ENCODE measurements at regions not wholly inside any gene's neighbourhood (a gene's known extent, or its start where the extent isn't known, plus 50 kb on each side); places are given as distances from the start of the nearest gene placed in this dataset.

- Histone ChIP-seq H4K20me1 (replicated peaks; ENCODE audit: control insufficient read depth, insufficient read depth, low read length) (no peaks in the 10 kb centered on the region), H3K79me2 (ENCODE audit: control insufficient read depth, insufficient read depth, low read length) (no peaks in the 10 kb centered on the region), H3K4me3 (no peak overlapping the region), H2AFZ (ENCODE audit: low read depth, low read length) (no peak overlapping the region), H3K9ac (ENCODE audit: insufficient read depth in 1 of 2, low read depth in 2 of 2, low read length in 2 of 2) (no peak overlapping the region), H3K27me3 (ENCODE audit: control insufficient read depth in 2 of 2, insufficient read depth in 2 of 2, low read length in 2 of 2) (no peaks in the 10 kb centered on the region), H3K9me1 (ENCODE audit: control insufficient read depth, insufficient read depth, low read length) (no peaks in the 10 kb centered on the region), H3K4me1 (replicated peaks in 1 of 2; ENCODE audit: control insufficient read depth in 2 of 2, insufficient read depth in 2 of 2, low read length in 2 of 2) (no peaks in the 10 kb centered on the region; a peak in 1 of 5 replicates), H3K4me2 (ENCODE audit: insufficient read depth, low read length) (no peak overlapping the region), H3K27ac (ENCODE audit: extremely low read depth, low read depth, low read length) (no peak overlapping the region), H3K36me3 (ENCODE audit: control insufficient read depth, insufficient read depth, low read length) (no peaks in the 10 kb centered on the region), H3K9me3 (replicated peaks; ENCODE audit: control insufficient read depth, insufficient read depth, low read depth, low read length) (no peaks in the 10 kb centered on the region)
- DNase-seq (ENCODE audit: extremely low read depth in 1 of 4, low spot score in 3 of 4) (no peak), ATAC-seq (no peak), FAIRE-seq (no peak)
- WGBS (ENCODE audit: insufficient coverage, low coverage, missing lambda C conversion rate): 61% methylated on average over 2 of the region's 2 CpGs
- CTCF ChIA-PET (ENCODE audit: low intra/inter-chr PET ratio): no interaction called here
- intact Hi-C loops (cut with micrococcal nuclease) (no loop called here), in situ Hi-C loops (cut with MboI) (no loop called here)
- BruUV-seq (replicated peaks): no TSS peak
- POLR2A ChIA-PET: interaction anchor here (0.7 kb wide), 1 partner anchor 169 kb away, joined by 4 read pairs; no protein-coding TSS in a partner anchor
- TF ChIP-seq FUS (optimal IDR thresholded peaks at IDR 0.05; ENCODE audit: low read depth, low read length): no peak
- TF ChIP-seq ZBTB34 (CRISPR knock-in tag; IDR thresholded peaks at IDR 0.05): no peak
- TF ChIP-seq HINFP (tag; conservative IDR thresholded peaks at IDR 0.05; ENCODE audit: low read depth): no peak
- no peak for TF ChIP-seq ZNF140 (CRISPR knock-in tag; IDR thresholded peaks at IDR 0.05)
- TF ChIP-seq ZC3H11A (IDR thresholded peaks at IDR 0.05; ENCODE audit: low read depth, low read length): no peak
- TF ChIP-seq RHOXF2B (CRISPR knock-in tag; conservative IDR thresholded peaks at IDR 0.05): no peak
- no peak for TF ChIP-seq BRD9 (IDR thresholded peaks at IDR 0.05; ENCODE audit: low read depth, partially characterized antibody)
- no peak for TF ChIP-seq FOXJ3 (CRISPR knock-in tag; IDR thresholded peaks at IDR 0.05)
- no peak for TF ChIP-seq ZNF277 (CRISPR knock-in tag; IDR thresholded peaks at IDR 0.05; ENCODE audit: borderline replicate concordance)
- TF ChIP-seq POU5F1 (IDR thresholded peaks at IDR 0.05; ENCODE audit: borderline replicate concordance, low read depth, low read length, partially characterized antibody): no peak
Measured at GRCh38 chrX:152070144-152070543, 68.2 kb downstream of the MAGEA10 start.
